ENCODE measurements at regions not wholly inside any gene's neighbourhood (a gene's known extent, or its start where the extent isn't known, plus 50 kb on each side); places are given as distances from the start of the nearest gene placed in this dataset.

DNA sequence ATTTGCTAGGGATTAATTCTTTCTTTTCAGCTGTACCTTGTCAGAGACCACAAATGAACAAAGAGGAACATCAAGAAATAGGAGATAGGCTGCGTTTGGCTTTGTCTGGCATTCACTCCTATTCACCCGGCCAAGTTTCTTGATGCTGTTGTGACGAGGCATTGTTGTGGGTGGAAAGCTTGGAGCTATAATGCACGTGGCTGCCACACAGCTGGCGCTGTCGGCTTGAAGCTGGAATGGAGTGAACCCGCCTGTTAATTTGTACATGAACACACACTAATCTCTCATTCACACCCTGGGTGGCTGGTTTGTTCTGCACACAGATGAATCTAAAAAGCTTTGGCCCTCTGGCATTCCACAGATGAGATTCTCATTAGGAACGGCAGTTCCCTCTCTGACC is 274.9 kb upstream of the GYPC start:
- TF ChIP-seq, protein P1, sequence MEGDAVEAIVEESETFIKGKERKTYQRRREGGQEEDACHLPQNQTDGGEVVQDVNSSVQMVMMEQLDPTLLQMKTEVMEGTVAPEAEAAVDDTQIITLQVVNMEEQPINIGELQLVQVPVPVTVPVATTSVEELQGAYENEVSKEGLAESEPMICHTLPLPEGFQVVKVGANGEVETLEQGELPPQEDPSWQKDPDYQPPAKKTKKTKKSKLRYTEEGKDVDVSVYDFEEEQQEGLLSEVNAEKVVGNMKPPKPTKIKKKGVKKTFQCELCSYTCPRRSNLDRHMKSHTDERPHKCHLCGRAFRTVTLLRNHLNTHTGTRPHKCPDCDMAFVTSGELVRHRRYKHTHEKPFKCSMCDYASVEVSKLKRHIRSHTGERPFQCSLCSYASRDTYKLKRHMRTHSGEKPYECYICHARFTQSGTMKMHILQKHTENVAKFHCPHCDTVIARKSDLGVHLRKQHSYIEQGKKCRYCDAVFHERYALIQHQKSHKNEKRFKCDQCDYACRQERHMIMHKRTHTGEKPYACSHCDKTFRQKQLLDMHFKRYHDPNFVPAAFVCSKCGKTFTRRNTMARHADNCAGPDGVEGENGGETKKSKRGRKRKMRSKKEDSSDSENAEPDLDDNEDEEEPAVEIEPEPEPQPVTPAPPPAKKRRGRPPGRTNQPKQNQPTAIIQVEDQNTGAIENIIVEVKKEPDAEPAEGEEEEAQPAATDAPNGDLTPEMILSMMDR (conservative IDR thresholded peaks at IDR 0.05; ENCODE audit: low read length): no peak
- no peak for TF ChIP-seq EZH2phosphoT487 (IDR thresholded peaks at IDR 0.05; ENCODE audit: borderline replicate concordance)

Measured in Loucy (cell line).